ENCODE measurements at regions not wholly inside any gene's neighbourhood (a gene's known extent, or its start where the extent isn't known, plus 50 kb on each side); places are given as distances from the start of the nearest gene placed in this dataset.
A peak's percentile ranks its signal among the peaks of the same experiment; 100 is the strongest.

DNA sequence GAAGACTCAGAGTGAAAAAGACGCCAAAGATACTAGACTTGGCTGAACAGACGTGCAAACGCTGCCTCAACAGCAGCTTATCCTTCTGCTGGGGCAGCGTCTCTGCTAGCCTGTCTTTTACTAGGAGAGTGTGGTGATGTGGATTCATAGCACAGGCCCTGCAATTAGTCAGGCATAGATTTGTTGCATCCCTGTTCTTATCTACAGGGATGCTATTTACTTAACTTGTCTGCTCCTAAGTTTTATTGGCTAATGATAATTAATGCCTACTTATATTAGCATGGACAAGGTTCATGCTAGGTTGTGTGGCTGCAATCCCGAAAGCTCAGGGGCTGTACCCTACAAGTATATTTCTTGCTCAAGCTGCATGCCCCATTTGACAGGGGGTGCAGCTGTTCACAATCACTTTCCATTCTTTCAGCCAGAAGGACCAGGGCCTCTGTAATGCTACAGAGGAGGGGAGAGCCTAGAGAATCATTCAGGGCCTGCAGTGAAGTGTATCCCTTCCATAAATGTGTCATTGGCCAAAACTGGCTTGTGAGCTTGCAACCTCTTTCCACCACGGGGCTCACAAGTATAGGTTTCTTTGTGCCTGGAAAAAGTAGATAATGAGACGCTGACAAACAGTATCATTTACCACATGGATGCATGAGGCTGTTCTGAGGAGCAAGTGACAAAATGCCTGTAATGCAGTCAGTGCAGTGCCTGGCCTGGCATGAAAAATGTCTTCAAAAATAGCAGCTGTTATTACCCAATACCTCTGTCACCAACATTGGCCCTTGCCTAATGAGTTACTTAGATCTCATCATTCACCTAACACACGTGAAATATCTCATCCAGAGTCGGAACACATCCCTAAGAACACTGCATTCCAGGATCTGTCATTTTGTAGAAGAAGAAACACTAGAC is 685.8 kb upstream of the API5 start:
- H3K36me3 ChIP-seq: no peaks in the 10 kb centered on the region
- WGBS: 71% methylated on average over 9 of the region's 9 CpGs

DNA sequence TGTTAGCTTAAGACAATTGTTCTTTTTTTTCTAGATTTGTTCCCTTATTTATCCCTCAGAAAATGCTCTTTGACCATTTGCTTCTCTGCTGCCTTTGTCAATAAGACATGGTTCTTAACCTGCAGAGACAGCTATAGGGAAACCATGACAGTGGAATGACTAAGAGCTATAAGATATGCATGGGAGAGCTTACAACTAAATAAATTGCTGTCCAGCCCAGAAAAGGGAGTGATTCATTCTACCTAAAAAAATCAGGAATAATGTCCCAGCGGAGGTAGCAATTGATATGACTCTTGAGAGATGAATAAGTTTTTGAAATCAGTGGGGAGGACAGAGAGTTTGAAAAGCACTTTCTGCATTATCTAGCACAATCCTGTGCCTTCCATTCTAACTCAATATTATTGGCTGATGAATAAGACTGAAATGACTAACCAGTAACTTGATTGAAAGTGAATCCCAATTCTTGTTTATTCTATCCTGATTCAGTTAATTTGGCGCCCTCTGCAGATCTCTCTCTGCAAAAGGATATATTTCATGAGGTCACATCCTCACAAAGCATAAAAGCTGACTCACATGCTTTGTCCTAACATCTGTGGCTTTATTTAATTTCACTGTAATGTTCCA is 680.5 kb upstream of the API5 start:
- no peaks in the 10 kb centered on the region for H3K27me3 ChIP-seq
- H3K4me1 ChIP-seq: no peaks in the 10 kb centered on the region
- intact Hi-C loops (cut with DNase I): no loop called here
- no peak for TF ChIP-seq EP300 (IDR thresholded peaks at IDR 0.05)
- TF ChIP-seq, protein P1, sequence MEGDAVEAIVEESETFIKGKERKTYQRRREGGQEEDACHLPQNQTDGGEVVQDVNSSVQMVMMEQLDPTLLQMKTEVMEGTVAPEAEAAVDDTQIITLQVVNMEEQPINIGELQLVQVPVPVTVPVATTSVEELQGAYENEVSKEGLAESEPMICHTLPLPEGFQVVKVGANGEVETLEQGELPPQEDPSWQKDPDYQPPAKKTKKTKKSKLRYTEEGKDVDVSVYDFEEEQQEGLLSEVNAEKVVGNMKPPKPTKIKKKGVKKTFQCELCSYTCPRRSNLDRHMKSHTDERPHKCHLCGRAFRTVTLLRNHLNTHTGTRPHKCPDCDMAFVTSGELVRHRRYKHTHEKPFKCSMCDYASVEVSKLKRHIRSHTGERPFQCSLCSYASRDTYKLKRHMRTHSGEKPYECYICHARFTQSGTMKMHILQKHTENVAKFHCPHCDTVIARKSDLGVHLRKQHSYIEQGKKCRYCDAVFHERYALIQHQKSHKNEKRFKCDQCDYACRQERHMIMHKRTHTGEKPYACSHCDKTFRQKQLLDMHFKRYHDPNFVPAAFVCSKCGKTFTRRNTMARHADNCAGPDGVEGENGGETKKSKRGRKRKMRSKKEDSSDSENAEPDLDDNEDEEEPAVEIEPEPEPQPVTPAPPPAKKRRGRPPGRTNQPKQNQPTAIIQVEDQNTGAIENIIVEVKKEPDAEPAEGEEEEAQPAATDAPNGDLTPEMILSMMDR (IDR thresholded peaks at IDR 0.05): no peak
- TF ChIP-seq POLR2AphosphoS5 (IDR thresholded peaks at IDR 0.05): no peak
- no peak for TF ChIP-seq POLR2A (IDR thresholded peaks at IDR 0.05; ENCODE audit: low read depth)
- H3K4me3 ChIP-seq: no peak overlapping the region
- no peak for DNase-seq (ENCODE audit: extremely low spot score)
- no peak overlapping the region for H3K27ac ChIP-seq (replicated peaks in 1 of 4)
- H3K36me3 ChIP-seq: no peaks in the 10 kb centered on the region
- 51% methylated on average over 2 of the region's 2 CpGs for WGBS
- no peaks in the 10 kb centered on the region for H3K9me3 ChIP-seq

More for the DNA sequence above, 685.8 kb upstream of the API5 start:
- Histone ChIP-seq H3K4me3 (no peak overlapping the region), H3K27ac (replicated peaks in 1 of 4) (no peak overlapping the region), H3K9me3 (no peaks in the 10 kb centered on the region), H3K4me1 (no peaks in the 10 kb centered on the region), H3K27me3 (no peaks in the 10 kb centered on the region)
- TF ChIP-seq POLR2A (IDR thresholded peaks at IDR 0.05; ENCODE audit: low read depth) (no peak), EP300 (IDR thresholded peaks at IDR 0.05) (no peak), POLR2AphosphoS5 (IDR thresholded peaks at IDR 0.05) (no peak)
- TF ChIP-seq, protein P1 (IDR thresholded peaks at IDR 0.05): no peak
- no peak for DNase-seq (ENCODE audit: extremely low spot score)
- intact Hi-C loops (cut with DNase I): no loop called here

DNA sequence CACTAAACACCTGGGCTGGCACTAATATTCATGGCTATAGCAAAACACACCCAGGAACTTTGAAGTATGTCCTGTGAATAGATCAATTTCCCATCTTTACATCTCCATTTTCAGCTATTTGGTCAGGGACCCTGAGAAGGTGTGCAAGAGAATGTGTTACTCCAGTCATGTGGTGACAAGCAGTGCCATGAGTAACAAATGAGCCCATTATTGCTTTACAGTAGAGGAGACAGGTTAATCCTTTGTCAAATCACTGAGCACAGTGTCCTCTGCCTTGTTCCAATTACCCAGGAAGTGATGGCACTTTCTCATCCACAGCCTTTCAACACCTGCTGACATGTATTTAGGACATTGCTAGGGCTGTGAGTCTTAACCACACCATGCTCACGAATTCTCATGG is 664.8 kb upstream of the API5 start:
- TF ChIP-seq POLR2A (IDR thresholded peaks at IDR 0.05; ENCODE audit: low read depth) (no peak), EP300 (IDR thresholded peaks at IDR 0.05) (no peak), POLR2AphosphoS5 (IDR thresholded peaks at IDR 0.05) (no peak)
- TF ChIP-seq, protein P1 (IDR thresholded peaks at IDR 0.05): no peak
- H3K27me3 ChIP-seq: peaks cover 0 to 4% (median 0%) of the 10 kb centered on the region in 4 donors
- no peak overlapping the region for H3K4me3 ChIP-seq
- H3K4me1 ChIP-seq: no peaks in the 10 kb centered on the region
- H3K27ac ChIP-seq (replicated peaks in 1 of 4): no peak overlapping the region
- 47% methylated on average over 1 of the region's 1 CpG for WGBS
- no peaks in the 10 kb centered on the region for H3K36me3 ChIP-seq
- intact Hi-C loops (cut with DNase I): no loop called here
- peak; percentile 24 for DNase-seq (ENCODE audit: extremely low spot score)
- no peaks in the 10 kb centered on the region for H3K9me3 ChIP-seq

DNA sequence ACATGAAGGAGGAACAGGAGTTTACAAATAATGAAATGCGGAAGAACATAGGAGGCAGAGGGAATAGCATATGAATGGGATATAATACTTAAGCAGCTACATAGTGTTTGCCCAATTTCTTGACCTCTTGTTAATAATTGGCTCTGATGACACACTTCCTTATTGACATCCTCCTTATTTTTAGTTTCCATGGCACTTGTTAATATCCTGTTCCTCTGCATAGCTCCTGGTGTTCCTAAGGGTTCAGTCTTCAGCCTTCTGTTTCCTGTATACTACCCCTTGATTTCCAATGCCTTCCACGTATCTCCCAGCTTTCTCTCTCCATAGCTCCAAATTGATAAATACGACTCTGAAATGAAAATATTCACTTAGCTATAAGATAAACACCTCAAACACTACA is 663.8 kb upstream of the API5 start:
- peaks cover 0 to 4% (median 0%) of the 10 kb centered on the region in 4 donors for H3K27me3 ChIP-seq
- no peaks in the 10 kb centered on the region for H3K9me3 ChIP-seq
- 61% methylated on average over 3 of the region's 3 CpGs for WGBS
- H3K36me3 ChIP-seq: no peaks in the 10 kb centered on the region
- H3K27ac ChIP-seq (replicated peaks in 1 of 4): no peak overlapping the region
- intact Hi-C loops (cut with DNase I): no loop called here
- H3K4me3 ChIP-seq: no peak overlapping the region
- TF ChIP-seq, protein P1 (IDR thresholded peaks at IDR 0.05): no peak
- TF ChIP-seq EP300 (IDR thresholded peaks at IDR 0.05) (no peak), POLR2A (IDR thresholded peaks at IDR 0.05; ENCODE audit: low read depth) (no peak), POLR2AphosphoS5 (IDR thresholded peaks at IDR 0.05) (no peak)
- H3K4me1 ChIP-seq: no peaks in the 10 kb centered on the region
- no peak for DNase-seq (ENCODE audit: extremely low spot score)

Measured in esophagus muscularis mucosa (tissue), 4 donors.